Left ventricle myocardium inferior (tissue), 1 donor: ENCODE measurements at regions not wholly inside any gene's neighbourhood (a gene's known extent, or its start where the extent isn't known, plus 50 kb on each side); places are given as distances from the start of the nearest gene placed in this dataset.

ENCODE experiments used
- DNase-seq: peaks from one replicate; pipeline ENCODE4 v3.0.0-alpha.2; 2020
- H3K27ac ChIP-seq: fragments of 200-600 bp; replicated peaks from 2 replicates; pipeline ENCODE4 v1.8.0; 2021
- H3K27me3 ChIP-seq: fragments of 200-600 bp; 2 replicates; pipeline ENCODE4 v1.8.0; 2021; ENCODE audit warnings: low read depth
- H3K36me3 ChIP-seq: fragments of 200-600 bp; 2 replicates; pipeline ENCODE4 v1.8.0; 2021
- H3K4me1 ChIP-seq: fragments of 200-600 bp; 2 replicates; pipeline ENCODE4 v1.8.0; 2021
- H3K4me3 ChIP-seq: fragments of 200-600 bp; 2 replicates; pipeline ENCODE4 v1.8.0; 2021; ENCODE audit warnings: mild to moderate bottlenecking, moderate library complexity
- H3K9me3 ChIP-seq: fragments of 200-600 bp; replicated peaks from 2 replicates; pipeline ENCODE4 v1.8.0; 2021
- intact Hi-C: fragments of 100-400 bp; cut with micrococcal nuclease; formaldehyde crosslinking; loops from one replicate; pipeline ENCODE4 v1.11.0; 2022
- TF ChIP-seq, protein P1 (sequence below): fragments of 200-600 bp; IDR thresholded peaks from 2 replicates; pipeline ENCODE4 v1.8.0; 2021; ENCODE audit warnings: antibody characterized with exemption, mild to moderate bottlenecking, borderline replicate concordance
- donor health status: DM: no; HTN: yes; CAD: no; lungs with severe emphysema.

DNA sequence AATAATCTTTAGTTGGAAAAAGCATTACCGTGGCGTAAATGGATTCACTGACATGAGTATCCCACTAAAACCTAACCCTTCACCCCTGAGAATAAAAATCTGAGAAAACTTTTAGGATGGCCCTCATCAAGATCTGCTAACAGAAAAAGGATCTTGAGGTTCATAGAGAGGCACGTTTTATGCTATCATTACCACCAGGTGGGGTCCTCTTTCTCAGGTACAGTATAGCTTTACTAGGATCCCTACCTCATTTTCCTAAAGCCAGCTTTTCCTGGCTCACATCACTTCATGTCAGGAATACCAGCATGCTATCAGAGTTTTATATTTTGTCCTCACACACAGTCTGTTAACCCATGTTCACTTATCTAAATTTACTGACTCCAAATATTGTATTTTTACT is 173.7 kb downstream of the POM121L12 start:
- H3K9me3 ChIP-seq, result peaks cover 78% of the 10 kb centered on the region
- TF ChIP-seq, protein P1, sequence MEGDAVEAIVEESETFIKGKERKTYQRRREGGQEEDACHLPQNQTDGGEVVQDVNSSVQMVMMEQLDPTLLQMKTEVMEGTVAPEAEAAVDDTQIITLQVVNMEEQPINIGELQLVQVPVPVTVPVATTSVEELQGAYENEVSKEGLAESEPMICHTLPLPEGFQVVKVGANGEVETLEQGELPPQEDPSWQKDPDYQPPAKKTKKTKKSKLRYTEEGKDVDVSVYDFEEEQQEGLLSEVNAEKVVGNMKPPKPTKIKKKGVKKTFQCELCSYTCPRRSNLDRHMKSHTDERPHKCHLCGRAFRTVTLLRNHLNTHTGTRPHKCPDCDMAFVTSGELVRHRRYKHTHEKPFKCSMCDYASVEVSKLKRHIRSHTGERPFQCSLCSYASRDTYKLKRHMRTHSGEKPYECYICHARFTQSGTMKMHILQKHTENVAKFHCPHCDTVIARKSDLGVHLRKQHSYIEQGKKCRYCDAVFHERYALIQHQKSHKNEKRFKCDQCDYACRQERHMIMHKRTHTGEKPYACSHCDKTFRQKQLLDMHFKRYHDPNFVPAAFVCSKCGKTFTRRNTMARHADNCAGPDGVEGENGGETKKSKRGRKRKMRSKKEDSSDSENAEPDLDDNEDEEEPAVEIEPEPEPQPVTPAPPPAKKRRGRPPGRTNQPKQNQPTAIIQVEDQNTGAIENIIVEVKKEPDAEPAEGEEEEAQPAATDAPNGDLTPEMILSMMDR, result no peak

DNA sequence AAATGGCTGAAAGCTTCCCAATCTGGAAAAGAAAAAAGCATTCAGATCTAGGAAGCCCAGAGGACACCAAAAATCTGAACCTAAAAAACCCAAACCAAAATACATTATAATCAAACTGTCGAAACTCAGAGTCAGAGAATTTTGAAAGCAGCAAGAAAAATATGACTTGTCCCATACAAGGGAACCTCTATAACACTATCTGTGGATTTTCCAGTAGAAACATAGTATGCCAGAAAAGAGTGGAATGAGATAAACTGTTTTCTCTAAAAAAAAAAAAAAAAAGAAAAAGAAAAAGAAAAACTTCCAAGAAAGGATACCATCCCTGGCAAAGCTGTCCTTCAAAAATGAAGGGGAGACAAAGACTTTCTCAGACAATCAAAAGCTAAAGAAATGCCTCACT is 179.0 kb downstream of the POM121L12 start:
- peaks cover 70% of the 10 kb centered on the region for H3K9me3 ChIP-seq
- H3K4me3 ChIP-seq, result no peak overlapping the region

More for the DNA sequence above, 173.7 kb downstream of the POM121L12 start:
- Histone ChIP-seq H3K27me3 (no peaks in the 10 kb centered on the region), H3K4me3 (no peak overlapping the region), H3K27ac (no peak overlapping the region), H3K4me1 (no peaks in the 10 kb centered on the region), H3K36me3 (no peaks in the 10 kb centered on the region)
- DNase-seq, result no peak
- intact Hi-C loops, result no loop called here

DNA sequence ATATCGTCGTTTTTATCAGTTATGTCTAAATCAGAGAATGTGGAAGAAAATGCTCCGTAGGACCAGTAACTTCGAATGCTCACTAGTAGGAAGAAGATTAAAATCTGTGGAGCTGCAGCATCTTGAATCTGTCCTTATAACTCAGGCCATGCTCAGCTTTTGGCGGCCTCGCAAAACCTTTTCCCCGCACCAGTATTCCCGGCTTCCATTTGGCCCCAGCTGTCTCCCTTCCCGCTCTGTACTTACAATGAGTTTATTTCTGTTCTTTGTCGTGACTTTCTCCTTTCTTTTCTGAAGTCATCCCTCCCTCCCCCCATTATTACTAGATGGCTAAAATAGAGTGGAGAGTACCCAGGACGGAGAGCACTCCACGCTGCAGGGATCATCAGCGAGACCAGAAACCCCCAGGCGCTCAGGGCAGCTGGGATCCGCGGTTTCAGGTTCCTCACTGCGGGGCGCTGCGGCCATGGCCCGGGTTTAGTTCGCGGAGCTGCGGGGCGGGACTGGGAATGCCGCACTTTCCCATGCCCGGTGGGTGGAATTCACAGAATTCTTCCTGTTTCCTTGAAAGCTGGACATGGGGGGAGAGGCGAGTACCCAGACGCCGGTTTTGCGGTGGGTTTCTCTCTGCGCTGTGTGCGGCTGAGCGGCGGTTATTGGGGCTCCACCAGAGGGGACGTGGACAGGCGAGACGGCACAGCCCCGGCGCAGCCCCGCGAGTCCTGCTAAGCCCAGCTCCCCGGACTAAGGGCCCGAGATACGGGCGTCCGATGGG is 183.5 kb downstream of the POM121L12 start:
- H3K27ac ChIP-seq, result no peak overlapping the region

More for the DNA sequence above, 179.0 kb downstream of the POM121L12 start:
- H3K27ac ChIP-seq, result no peak overlapping the region
- TF ChIP-seq, protein P1, result no peak
- no peak for DNase-seq
- H3K27me3 ChIP-seq, result peaks cover 4% of the 10 kb centered on the region
- no peaks in the 10 kb centered on the region for H3K36me3 ChIP-seq
- H3K4me1 ChIP-seq, result peaks cover 12% of the 10 kb centered on the region
- intact Hi-C loops, result no loop called here

DNA sequence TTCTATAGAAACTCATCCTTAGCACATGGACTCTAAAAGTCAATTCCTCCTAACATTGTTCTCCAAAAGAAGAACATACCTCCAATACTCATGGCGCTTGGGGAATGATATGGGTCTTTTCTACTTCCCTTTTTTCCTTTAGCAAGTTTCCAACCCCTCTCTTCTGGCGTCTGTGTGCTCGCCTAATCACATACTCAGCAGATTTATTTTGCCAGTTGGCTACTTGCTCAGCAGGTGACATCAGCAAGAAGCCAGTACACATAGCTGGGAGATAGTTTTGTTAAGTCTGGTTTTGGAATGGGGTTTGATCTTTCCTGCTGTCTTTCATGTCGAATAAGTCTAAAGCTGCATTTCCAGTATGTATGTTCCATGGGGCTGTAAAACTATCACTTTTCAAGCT is 193.8 kb downstream of the POM121L12 start:
- intact Hi-C loops, result no loop called here
- Histone ChIP-seq H3K27ac (no peak overlapping the region), H3K4me3 (no peak overlapping the region), H3K36me3 (no peaks in the 10 kb centered on the region), H3K4me1 (no peaks in the 10 kb centered on the region), H3K9me3 (no peaks in the 10 kb centered on the region), H3K27me3 (no peaks in the 10 kb centered on the region)
- no peak for DNase-seq
- TF ChIP-seq, protein P1, result no peak

More for the DNA sequence above, 183.5 kb downstream of the POM121L12 start:
- Histone ChIP-seq H3K4me1 (peaks cover 12% of the 10 kb centered on the region), H3K9me3 (peaks cover 28% of the 10 kb centered on the region), H3K36me3 (no peaks in the 10 kb centered on the region), H3K4me3 (peak overlapping the region; percentile 64), H3K27me3 (peaks cover 4% of the 10 kb centered on the region)
- TF ChIP-seq, protein P1, result no peak
- peak; percentile 22 for DNase-seq
- intact Hi-C loops, result no loop called here

DNA sequence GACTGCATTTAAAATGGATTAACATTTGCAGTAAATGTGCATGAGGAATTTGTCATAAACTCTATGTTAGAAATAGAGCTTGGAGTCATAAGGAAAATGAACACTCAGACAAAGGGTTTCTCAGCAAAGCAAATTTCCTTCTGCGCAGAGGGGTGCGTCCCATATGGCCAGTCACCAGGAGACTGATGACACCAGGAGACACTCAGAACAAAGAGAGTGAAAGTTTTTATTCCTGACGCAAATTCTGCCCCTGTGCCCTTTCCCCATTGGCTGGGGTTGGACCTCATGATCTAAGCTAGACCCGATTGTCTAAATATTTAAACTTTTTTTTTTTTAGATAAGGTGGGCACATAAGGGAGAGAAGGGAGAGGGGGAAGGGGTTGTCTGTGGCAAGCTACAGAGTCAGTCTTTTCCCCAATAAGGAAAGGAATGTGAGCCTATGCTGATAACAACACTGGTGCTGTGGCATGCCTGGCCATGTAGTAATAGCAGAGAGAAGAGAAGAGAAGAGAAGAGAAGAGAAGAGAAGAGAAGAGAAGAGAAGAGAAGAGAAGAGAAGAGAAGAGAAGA is 202.0 kb downstream of the POM121L12 start:
- H3K36me3 ChIP-seq, result no peaks in the 10 kb centered on the region
- TF ChIP-seq, protein P1, result no peak
- H3K4me1 ChIP-seq, result no peaks in the 10 kb centered on the region
- no peak for DNase-seq
- intact Hi-C loops, result no loop called here
- no peaks in the 10 kb centered on the region for H3K27me3 ChIP-seq
- peak overlapping the region; percentile 64 for H3K4me3 ChIP-seq
- no peaks in the 10 kb centered on the region for H3K9me3 ChIP-seq
- peak overlapping the region; percentile 84 for H3K27ac ChIP-seq
